ENCODE measurements at regions not wholly inside any gene's neighbourhood (a gene's known extent, or its start where the extent isn't known, plus 50 kb on each side); places are given as distances from the start of the nearest gene placed in this dataset.

DNA sequence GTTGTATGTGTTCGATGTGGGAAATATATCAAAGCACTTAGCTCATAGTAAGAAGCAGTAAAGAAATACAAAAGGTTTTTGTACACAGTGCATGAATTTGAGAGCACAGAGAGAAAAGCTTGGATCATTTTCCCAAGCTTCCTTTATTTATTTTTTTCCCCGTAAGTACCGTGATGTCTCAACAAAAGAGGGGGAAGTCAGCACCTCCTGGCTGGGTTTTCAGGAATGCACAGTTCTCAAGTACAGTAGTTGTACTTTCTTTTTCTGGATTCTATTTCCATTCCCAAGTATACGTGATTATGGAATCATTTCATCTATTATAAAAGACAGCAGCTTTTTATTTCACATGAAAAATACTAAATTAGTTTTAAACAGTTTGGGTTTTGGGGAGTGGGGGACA lies 171.5 kb upstream of the EDNRA start:
- Histone ChIP-seq H3K4me1 (no peaks in the 10 kb centered on the region), H3K27ac (no peak overlapping the region), H3K27me3 (no peaks in the 10 kb centered on the region), H3K4me3 (no peak overlapping the region), H3K36me3 (replicated peaks in 1 of 2; ENCODE audit: insufficient read depth in 1 of 2, low read depth in 2 of 2) (no peaks in the 10 kb centered on the region), H3K9me3 (no peaks in the 10 kb centered on the region)
- DNase-seq (no peak), ATAC-seq (no peak)
- no peak for TF ChIP-seq POLR2A (IDR thresholded peaks at IDR 0.05)
- TF ChIP-seq, protein P1, sequence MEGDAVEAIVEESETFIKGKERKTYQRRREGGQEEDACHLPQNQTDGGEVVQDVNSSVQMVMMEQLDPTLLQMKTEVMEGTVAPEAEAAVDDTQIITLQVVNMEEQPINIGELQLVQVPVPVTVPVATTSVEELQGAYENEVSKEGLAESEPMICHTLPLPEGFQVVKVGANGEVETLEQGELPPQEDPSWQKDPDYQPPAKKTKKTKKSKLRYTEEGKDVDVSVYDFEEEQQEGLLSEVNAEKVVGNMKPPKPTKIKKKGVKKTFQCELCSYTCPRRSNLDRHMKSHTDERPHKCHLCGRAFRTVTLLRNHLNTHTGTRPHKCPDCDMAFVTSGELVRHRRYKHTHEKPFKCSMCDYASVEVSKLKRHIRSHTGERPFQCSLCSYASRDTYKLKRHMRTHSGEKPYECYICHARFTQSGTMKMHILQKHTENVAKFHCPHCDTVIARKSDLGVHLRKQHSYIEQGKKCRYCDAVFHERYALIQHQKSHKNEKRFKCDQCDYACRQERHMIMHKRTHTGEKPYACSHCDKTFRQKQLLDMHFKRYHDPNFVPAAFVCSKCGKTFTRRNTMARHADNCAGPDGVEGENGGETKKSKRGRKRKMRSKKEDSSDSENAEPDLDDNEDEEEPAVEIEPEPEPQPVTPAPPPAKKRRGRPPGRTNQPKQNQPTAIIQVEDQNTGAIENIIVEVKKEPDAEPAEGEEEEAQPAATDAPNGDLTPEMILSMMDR (IDR thresholded peaks at IDR 0.05), result no peak
- intact Hi-C loops (cut with DNase I), result no loop called here
- 50% methylated on average over 4 of the region's 4 CpGs for WGBS, 2 donors

GRCh38 chr4:147310312-147310711 lies 170.6 kb upstream of the EDNRA start:
- no peaks in the 10 kb centered on the region for H3K27me3 ChIP-seq
- WGBS, 2 donors, result 28 to 43% methylated on average over 4 of the region's 4 CpGs
- intact Hi-C loops (cut with DNase I), result no loop called here

GRCh38 chr4:147311956-147312355 lies 168.9 kb upstream of the EDNRA start:
- 67 to 71% methylated on average over 2 of the region's 2 CpGs for WGBS, 2 donors
- ATAC-seq (no peak), DNase-seq (no peak)
- Histone ChIP-seq H3K4me1 (no peaks in the 10 kb centered on the region), H3K27me3 (no peaks in the 10 kb centered on the region), H3K9me3 (no peaks in the 10 kb centered on the region), H3K27ac (no peak overlapping the region), H3K36me3 (replicated peaks in 1 of 2; ENCODE audit: insufficient read depth in 1 of 2, low read depth in 2 of 2) (no peaks in the 10 kb centered on the region), H3K4me3 (no peak overlapping the region)
- intact Hi-C loops (cut with DNase I), result no loop called here
- TF ChIP-seq POLR2A (IDR thresholded peaks at IDR 0.05), result no peak
- TF ChIP-seq, protein P1 (IDR thresholded peaks at IDR 0.05), result no peak

More at GRCh38 chr4:147310312-147310711, 170.6 kb upstream of the EDNRA start:
- H3K4me3 ChIP-seq, result no peak overlapping the region
- H3K4me1 ChIP-seq, result no peaks in the 10 kb centered on the region
- ATAC-seq, result no peak
- no peaks in the 10 kb centered on the region for H3K36me3 ChIP-seq (replicated peaks in 1 of 2; ENCODE audit: insufficient read depth in 1 of 2, low read depth in 2 of 2)
- TF ChIP-seq, protein P1 (IDR thresholded peaks at IDR 0.05), result no peak
- no peak for TF ChIP-seq POLR2A (IDR thresholded peaks at IDR 0.05)
- no peaks in the 10 kb centered on the region for H3K9me3 ChIP-seq
- H3K27ac ChIP-seq, result no peak overlapping the region
- DNase-seq, result no peak

DNA sequence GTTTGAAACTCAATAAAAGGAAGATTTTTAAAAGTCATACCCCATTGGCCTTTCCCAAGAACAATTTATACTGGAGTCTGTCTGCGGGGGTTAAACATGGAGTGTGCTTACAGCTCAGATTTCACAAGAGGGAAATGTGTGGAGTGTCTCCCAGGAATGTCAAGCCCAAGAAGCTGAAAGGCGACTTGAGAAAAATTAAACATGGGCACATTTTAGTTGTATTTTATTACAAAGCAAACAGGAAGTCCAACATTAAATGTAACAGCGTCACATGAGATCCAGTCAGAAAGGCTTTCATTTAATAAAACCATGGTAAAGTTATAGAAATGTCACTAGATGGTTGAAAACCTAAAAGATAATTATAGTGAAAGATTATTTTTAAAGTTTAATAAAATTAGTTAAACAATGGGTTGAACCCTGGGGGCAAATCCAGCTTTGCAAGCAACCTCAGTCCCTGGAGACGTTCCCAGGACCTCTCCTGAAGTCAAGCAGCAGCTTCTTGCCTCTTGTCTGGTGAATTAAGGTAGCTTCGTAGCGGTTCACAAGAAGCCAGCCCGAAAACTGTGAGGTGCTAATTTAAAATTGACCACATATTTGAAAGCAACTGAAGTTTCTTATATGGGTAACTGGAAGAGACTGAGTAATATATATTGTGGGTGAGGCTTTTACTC lies 168.4 kb upstream of the EDNRA start:
- no peaks in the 10 kb centered on the region for H3K36me3 ChIP-seq (replicated peaks in 1 of 2; ENCODE audit: insufficient read depth in 1 of 2, low read depth in 2 of 2)
- 37 to 39% methylated on average over 7 of the region's 7 CpGs for WGBS, 2 donors
- intact Hi-C loops (cut with DNase I), result no loop called here
- TF ChIP-seq, protein P1 (IDR thresholded peaks at IDR 0.05), result no peak
- no peak for TF ChIP-seq POLR2A (IDR thresholded peaks at IDR 0.05)
- no peaks in the 10 kb centered on the region for H3K4me1 ChIP-seq
- DNase-seq (no peak), ATAC-seq (peak; percentile 12)
- H3K27me3 ChIP-seq, result no peaks in the 10 kb centered on the region
- no peaks in the 10 kb centered on the region for H3K9me3 ChIP-seq
- H3K27ac ChIP-seq, result no peak overlapping the region
- no peak overlapping the region for H3K4me3 ChIP-seq

DNA sequence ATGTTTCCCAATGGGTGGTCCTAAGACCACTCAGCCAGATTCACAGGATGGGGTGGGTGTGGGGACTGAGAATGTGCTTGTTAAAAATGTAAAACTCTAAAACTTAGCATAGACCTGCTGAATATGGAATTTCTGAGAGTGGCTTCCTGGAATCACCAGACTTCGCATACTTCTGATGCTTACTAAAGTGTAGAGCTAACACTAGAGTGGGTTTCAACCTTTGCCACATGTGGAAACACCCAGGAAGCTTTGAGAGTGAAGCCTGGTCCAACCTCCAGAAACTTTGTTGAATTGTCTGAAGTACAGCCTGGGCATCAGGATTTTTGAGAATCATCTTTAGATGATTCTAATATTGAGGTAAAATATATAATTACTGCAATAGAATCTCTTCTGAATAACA lies 167.8 kb upstream of the EDNRA start:
- Histone ChIP-seq H3K36me3 (replicated peaks in 1 of 2; ENCODE audit: insufficient read depth in 1 of 2, low read depth in 2 of 2) (no peaks in the 10 kb centered on the region), H3K9me3 (no peaks in the 10 kb centered on the region), H3K4me3 (no peak overlapping the region), H3K4me1 (no peaks in the 10 kb centered on the region), H3K27ac (no peak overlapping the region), H3K27me3 (no peaks in the 10 kb centered on the region)
- intact Hi-C loops (cut with DNase I), result no loop called here
- 76 to 90% methylated on average over 1 of the region's 1 CpG for WGBS, 2 donors
- DNase-seq, result no peak
- no peak for ATAC-seq
- TF ChIP-seq, protein P1 (IDR thresholded peaks at IDR 0.05), result no peak
- TF ChIP-seq POLR2A (IDR thresholded peaks at IDR 0.05), result no peak
